ENCODE measurements at regions not wholly inside any gene's neighbourhood (a gene's known extent, or its start where the extent isn't known, plus 50 kb on each side); places are given as distances from the start of the nearest gene placed in this dataset.

DNA sequence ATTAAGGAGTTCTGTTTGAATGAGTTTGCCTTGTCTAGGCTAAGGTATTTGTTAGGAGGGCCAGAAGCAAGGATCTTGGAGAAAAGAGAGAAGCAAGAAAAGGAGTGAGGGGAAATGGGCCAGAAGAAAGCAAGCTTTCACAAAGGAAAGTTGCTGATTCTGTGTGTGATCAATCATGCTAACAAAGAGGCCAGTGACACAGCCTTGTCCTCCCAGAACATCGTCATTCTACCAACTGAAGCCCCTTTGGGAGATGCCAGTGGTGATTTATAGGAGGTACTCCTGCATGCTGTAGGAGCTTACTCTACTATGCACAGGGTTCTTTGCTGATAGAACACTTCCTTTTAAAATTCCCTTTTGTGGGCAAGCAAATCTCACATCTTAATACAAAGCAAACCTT, 449.2 kb upstream of the SPRED2 start:
- no peak for DNase-seq

DNA sequence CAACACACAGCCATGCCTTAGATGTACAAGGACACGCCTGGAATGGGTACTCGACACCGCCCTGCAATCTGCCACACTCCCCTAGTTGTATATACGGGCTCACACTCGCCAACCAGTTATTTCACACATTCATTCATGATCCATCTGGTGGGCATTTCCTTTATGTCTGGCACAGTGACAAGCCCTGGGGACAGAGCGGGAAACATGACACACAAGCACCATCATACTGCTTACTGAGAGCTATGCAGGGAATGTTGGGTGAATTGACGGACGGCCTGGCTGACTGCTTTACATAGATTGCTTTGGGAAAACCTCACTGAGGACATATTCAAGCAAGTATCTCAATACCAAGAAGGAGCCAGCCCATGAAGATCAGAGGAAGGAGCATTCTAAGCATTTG, 448.0 kb upstream of the SPRED2 start:
- DNase-seq = peak; percentile 54

DNA sequence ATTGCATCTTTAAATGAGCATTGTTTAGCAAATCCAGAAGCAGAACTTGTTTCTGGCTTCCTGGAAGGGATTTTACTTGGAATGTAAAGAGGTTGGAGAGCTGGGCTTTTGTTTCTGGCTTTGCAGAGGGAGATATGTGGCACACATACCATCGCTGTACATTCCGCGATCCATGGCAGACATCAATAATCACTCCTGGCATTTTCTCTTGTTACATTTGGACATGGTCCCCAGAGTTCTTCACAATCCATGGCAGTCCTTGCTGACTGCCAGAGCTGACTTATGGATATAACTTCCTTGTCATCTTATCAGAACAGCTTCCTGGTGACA, 445.6 kb upstream of the SPRED2 start:
- DNase-seq = peak; percentile 26

DNA sequence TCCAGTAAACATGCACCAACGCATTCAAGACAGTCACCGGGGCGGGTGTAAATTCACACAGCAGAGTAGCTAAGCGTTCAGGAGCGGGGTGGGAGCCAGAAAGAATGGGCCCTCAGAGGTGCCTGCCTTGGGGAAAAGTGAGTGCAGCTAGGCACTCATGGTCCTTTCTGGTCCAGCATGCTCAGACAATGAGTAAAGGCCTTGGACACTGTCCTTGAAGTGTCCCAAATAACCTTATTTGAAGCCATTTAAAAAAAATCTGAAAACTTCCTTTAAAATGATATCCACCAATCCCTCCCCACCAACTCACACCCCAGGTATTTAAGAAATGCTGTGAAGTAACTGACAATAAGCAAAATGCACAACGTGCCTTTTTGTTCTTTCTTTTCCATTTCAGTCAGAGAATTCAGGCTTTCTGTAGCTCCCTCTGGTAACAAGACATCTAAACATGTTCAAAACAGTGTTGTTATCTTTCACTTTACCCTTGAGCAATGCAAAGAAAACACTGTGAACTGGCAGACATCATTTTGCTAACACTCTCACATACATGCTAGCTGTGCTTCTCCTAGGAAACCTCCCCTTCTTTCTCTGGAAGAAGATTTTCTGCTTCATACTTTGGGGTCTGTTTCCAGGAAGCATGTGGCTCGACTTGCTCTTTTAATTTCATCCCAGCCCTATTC, 445.1 kb upstream of the SPRED2 start:
- no peak for DNase-seq

DNA sequence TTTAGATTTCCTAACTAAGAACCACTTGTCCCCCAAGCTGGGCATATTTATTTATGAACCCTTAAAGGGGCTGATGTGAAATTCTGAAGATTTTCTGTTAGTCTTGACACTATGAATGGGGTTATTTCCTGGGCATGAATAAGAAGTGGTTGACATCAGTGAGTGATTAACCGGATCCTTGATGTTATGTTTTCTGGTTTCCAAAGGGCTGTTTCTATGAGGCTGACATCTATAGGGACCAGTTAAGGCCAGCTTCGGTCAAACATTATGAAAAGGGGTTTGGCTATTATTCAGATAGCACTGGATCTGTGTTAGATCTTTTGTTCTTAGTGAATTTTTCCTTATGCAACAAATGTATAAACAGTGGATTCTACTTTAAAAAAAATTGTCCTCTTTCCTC, 443.7 kb upstream of the SPRED2 start:
- no peak for DNase-seq

DNA sequence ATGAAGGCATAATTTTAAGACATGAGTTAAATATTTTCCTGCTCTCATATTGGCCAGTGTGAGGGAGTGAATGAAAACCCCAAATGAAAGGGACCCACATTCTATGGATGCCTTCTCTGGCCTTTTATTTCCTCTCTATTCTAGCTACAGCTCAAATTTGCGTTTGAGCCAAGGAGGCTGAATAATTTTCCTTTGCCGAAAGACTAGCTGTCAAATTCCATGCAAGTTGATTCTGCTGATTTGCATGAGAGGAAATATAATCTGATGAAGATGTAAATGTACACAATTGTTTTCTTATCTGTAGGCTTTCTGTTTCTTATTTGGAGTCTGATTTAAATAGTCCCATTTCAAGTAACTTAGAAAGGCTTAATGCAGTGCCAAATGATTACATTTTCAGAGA, 438.4 kb upstream of the SPRED2 start:
- DNase-seq = no peak

DNA sequence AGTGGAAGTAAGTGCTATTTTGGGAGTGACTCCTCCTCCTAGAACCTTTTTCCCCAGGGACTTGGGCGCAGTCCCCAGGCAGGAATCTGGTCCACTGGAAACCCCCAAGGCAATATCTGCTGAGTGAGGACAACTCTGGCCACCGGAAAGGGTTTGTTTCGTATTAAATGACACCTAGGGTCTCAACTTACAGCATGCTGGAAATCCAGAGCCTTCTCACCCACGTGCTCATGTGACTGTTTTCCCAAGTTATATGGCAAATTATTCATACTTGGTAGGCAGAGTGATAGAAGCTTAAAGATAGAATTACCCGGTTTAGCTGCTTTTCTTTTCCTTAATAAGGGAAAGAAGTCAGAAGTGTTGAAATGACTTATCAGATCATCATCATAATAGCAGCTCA, 436.9 kb upstream of the SPRED2 start:
- no peak for DNase-seq

DNA sequence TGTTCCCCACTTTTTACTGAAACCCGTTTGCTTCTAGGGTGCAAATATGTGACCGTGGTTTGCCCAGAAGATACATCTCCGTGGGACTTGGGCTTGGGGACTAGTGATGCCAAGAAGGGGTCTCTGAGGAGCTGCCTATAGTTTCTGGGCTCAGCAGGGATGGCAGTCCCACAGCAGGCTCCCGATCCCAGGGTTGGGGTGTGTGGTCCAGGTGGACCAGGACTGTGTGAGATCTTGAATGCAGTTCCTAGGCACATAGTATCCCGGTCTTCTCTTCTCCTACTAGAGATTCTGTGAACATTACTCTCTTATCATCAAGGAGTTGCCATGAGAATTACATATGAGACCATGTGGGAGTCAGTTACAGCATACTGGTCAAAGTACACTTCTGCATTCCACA, 435.8 kb upstream of the SPRED2 start:
- no peak for DNase-seq

DNA sequence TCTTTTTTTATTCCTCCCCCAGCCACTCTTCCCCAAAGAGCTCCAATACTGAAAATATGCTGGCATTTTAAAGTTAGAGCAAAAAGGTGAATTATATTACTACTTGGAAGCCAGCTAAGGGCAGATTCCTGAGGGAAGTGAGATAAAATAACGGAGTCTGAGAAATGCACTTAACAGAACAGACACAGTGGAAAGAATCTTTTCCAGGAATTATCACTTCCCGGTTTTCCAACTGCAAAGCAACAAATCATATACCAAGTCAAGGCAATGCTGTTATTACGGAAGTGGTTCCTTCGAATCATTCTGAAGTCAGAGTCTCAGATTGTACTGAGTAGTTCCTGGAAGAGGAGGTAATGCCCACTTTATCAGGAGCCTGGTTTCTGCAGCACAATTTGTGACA, 435.0 kb upstream of the SPRED2 start:
- no peak for DNase-seq

DNA sequence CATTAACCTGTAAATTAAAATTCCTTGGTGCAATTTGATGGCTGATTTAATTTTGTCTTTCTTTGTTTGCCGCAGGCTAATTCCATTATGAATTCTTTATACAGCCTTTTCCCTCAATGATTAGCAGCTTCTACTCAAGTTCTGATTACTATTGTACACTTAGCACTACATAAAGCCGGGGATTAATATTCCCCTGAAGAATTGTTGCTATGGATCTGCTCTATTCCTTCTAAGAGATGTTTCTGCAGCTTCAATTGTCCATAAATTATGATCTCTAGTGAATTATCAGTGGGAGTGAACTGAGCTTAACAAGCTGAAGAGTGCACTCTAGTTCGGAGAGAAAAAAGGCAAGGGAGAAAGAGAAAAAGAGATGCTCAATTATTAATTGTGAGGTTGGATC, 433.7 kb upstream of the SPRED2 start:
- DNase-seq = no peak

DNA sequence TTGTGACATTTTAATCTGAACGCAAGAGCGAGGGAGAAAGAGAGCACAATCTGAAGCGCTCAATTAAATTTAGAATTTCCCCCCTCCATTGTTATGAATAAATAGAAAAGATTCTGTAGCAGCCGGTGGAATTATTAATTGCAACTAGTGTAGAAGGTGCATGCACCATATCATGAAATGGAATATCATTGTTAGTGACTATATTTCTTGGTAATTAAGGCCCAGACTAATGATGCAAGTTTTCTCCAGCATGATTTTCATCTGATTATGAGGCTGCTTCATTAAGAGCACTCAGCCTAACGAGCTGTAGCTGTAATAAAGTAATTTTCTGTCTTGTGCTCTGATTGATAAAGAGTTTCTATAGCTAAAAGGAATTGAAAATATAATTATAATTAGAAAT, 432.2 kb upstream of the SPRED2 start:
- no peak for DNase-seq

DNA sequence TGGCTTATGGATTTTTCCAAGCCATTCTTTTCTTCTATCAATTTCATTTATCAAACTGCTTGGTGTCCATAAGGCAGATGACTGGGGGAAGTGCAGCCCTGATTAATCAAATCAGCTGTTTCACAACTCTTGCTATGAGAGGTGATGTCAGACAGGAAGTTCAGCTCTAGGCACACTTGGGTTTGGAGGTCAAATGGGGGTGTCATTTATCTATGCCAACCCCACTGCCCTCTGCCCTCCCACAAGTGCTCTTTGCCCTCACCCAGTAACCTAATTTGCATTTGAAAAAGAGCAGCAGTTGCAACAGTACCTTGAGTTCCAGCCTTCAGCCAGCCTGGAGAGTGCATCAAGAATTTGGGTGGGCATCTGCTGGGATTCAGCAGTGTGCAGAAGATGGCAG, 431.3 kb upstream of the SPRED2 start:
- DNase-seq = no peak

DNA sequence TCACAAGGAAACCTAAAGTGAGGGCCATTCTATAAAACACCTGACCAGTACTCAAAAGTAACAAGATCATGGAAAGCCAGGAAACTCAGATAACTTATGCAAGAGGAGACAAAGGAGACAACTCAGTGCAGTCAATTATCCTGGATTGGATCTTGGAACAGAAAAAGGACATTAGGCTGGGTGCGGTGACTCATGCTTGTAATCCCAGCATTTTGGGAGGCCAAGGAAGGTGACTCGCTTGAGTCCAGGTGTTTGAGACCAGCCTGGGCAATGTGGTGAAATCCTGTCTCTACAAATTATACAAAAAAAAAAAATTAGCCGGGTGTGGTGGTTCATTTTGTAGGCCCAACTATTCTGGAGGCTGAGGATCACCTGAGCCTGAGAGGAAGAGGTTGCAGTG, 424.5 kb upstream of the SPRED2 start:
- no peak for DNase-seq

DNA sequence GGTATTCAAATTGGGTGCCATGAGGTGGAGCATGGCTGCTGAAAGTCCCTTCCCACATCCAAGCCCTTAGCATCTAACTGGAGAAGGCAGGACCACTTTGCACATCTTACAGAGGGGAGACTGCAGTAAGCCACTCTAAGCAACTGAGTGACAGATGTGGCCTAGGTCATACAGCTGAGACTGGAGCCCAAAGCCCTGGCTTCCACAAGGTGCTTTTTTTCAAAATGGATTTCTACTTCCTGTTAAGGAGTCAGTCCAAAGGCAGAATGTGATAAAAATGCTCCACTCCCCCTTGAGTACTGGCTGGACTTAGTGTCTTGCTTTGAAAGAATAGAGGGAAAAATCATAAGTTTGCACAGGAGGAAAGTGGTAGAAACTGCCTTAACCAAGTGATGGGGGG, 424.0 kb upstream of the SPRED2 start:
- no peak for DNase-seq

DNA sequence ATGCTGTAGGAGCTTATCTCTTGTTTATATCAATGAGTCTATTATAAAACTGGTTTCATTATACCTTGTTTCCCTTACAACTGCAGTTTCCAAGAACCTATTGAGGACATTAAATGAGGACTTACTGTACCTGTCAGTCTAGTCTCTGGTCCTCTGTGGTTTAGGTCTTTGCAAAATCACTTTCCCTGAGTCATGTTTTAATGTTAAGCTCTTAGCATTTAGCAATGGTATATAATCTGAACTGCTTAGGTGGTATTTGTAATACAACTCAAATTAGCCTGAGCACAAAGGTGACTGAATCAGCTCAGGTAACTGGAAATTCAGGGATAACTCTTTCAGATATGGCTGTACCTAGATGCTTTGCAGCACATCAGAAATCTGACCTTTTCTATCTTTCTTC, 418.3 kb upstream of the SPRED2 start:
- DNase-seq = no peak

DNA sequence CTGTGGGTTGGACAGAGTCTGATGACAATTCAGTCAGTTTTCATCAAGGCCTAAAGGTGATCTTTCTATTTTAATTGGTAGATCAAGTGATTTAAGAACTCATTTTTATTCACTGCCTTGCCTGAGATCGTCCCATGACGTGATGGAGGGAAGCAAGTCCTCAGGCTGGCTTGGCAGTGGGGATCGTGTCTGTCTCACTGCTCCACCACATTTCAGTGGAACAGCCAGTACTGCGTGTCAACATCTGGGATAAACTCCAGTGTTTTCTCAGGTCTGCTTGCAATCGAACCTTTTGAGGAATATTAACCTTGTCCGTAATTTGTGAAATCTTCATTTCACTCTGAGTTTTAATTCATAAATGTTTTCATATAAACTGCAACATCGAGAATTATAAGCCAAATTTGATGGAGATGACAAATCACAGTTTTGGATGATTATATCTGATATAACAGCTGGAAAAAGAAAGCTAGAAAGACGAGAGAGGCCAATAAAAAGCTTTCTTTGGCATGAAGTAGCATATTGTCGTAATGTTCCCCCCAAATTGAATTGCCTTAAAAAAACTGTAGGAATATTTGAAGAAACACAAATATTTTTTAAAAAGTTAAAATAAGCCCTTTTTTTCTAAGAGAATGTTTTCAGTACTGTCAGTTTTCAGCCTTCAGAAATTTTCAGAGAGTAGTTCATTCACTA, 414.7 kb upstream of the SPRED2 start:
- peak; percentile 71 for DNase-seq

DNA sequence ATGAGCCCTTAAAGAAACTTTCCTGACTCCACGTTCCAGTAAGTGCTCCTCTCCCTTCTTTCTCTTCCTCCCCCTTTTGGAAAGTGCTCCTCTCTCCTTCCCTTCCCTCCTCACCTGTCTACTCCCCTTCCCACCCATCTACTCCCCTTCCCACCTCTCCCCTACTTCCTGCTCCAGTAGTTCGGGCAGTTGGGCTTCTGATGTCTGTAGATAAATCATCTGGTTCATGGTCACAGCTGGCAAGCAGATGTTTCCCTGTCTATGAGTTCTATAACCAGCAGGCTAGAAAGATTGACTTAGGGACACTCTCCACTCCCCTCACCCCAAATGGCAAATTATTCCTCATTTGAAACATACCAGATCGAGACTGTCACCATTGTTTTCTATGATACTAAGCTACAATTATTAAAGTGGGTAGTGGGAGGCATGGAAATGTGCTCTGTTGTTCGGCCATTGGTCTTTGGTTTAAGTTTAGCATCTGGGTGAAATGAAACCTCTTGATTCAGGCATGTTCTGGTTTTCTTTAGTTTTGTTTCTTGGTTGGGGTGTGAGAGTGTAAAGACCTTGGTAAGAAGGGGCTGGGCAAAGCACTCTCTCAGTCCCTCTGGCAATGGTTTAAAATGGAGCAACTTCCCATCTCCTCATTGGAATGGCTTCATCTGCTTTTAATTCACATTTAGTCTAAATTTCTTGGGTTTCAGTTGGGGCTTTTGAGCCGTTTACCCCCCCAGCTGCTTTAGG, 413.2 kb upstream of the SPRED2 start:
- DNase-seq = no peak

DNA sequence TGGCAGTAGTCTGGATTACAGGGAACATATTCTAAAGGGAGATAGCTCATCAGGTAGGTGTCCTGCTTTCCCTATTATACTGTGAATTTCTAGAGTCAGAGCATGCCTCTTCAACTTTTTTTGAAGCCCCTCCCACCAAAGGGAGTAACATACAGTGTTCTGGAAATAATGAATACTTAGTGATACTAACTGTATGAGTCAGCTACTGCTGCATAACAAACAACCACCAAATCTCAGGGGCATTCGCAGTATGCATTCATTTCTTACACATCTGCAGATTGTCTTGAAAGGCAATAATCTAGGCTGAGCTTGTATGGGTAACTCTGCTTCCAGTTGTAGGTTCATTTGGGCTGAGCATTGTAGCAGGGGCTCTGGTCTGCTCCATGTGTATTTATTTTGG, 409.7 kb upstream of the SPRED2 start:
- DNase-seq = no peak

DNA sequence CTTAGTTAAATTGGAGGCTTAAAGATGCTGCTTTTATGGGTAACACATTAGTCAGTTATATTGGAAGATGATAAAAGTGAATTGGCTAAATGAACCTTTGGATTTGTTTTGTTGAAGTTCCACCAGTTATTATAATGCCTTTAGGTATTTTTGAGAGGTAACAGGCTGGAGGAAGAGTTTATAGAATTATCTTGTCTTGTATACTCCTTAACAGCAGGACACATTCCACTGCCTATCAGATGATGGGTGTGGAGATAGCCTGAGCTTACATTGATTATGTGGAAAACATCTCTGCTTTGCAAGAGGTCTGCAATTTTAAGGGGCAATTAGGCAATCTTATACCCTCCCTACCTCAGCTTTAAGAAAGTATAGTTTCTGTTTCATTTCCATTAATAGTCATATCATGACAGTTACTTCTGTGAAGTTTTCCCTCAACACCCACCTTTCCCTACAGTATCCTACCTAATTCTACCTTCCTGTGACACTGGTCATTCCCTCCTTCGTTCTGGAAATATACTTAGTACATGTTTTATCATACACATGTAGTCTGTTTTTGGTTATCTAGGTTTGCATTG, 403.7 kb upstream of the SPRED2 start:
- DNase-seq = no peak

DNA sequence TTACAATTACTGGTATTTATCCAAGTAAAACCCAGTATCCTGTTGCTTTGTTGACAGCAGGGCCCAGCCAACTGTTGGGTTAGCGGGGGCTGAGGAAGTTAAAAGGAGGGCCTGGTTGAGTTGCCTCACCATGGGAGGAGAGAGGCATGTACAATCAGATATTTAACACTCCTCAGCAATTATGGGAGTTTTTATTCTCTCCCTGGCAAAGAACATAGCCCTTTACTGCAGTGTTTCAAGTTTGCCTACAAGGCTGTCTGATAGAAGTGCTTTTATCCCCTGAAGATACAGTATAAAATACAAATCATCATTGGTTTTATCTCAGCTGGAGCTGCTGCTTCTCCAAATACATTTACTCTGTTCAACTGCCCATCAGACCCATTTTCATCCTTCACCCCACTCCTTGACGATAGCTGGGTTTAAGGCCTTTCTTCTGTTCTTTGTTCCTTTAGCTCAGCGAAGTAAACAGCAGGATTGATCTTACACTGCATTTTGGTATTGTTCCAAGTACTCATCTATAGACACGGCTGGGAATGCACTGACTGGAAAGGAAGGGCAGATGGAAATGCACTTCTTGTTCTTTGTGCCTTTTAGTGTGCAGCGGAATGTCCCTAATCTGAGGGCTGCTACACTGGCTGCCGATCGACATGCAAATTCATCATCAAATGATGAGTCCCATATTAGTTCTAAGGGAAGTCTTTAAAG, 402.5 kb upstream of the SPRED2 start:
- DNase-seq = peak; percentile 31

DNA sequence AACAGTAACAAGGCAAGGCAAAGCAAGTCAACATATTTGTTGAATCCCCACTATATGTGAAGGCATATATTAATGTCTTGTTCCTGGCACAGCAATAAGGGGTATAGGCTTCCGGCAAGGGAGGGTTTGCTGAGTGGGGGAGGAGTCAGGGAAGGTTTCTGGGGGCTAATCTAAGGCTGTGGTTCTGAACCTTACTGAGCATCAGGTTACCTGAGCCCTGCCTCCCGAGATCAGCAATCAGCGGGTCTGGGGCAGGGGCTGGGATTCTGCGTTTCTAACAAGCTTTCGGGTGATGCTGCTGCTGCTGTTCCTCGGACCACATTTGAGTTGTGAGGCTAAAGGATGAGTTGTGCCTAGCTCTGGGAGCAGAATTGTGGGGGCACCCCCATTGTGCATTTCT, 401.7 kb upstream of the SPRED2 start:
- no peak for DNase-seq

DNA sequence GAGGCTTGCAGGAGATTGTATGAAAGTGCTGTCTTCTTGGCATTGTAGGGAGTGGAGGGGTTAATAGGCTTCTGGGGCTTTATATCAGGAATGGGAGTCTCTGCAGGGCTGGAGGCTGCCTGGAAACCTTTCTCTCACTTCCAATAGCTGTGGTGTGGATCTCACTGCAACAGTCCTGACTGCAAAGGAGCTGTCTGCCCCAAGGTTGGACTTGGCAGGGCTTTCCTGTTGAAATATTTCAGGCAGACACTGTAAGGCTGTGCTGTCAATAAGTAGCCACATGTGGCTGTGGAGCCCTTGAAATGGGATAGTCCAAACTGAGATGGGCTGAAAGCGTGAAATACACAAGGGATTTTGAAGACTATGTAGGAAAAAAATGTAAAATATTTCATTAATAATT, 399.1 kb upstream of the SPRED2 start:
- DNase-seq = peak; percentile 25

DNA sequence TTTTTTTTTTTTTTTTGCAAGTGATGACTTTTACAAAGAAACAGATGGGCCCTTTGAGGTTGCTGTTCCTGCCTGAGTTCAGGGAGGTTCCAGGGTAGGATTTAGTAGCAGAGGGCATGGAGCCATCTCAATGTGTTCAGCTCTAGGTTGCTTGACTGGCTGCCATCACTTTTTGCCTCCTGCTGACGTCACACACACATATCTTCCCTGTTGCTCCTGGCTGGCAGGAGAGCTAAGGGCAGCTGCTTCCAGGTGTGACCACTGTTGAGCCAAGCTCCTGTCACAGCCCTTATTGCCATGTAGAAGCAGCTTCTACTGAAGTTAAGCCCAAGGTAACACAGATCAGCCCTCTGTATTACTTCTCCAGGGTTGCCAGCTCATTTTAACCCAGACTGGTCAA, 394.2 kb upstream of the SPRED2 start:
- DNase-seq = no peak

DNA sequence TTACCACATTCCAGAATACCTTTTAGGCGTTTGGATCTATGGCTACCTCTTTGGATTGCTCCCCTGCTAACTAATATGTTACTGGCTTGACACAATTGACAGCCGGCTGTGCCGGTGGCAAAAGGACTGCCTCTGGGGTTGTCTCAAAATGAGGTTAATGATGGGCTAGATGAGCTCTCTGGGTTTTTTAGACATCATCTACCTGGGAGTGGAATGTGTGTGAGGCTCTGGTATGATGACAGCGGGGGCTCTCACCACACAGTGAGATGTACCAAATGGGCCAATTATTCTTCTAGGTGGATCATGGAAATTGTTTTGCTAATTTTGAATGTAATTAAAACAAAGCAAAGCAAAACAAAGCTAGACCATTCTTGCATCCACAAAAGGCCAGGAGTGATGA, 391.1 kb upstream of the SPRED2 start:
- no peak for DNase-seq

Measured in femur (tissue), 1 donor.